ENCODE measurements at regions not wholly inside any gene's neighbourhood (a gene's known extent, or its start where the extent isn't known, plus 50 kb on each side); places are given as distances from the start of the nearest gene placed in this dataset.

GRCh38 chr2:223161873-223162458 lies 110.0 kb downstream of the KCNE4 start:
- ATAC-seq (ENCODE audit: poor library complexity) (no peak), DNase-seq (no peak)
- no peaks in the 10 kb centered on the region for H3K9me3 Mint-ChIP-seq
- no peaks in the 10 kb centered on the region for H3K27me3 Mint-ChIP-seq
- intact Hi-C loops (cut with DNase I, micrococcal nuclease): no loop called here
- Histone ChIP-seq H3K27me3 (ENCODE audit: control insufficient read depth in 1 of 2, insufficient read depth in 2 of 2, low read length in 2 of 2) (no peaks in the 10 kb centered on the region), H3K36me3 (ENCODE audit: insufficient read depth, low read length) (no peaks in the 10 kb centered on the region), H3K9me3 (ENCODE audit: control insufficient read depth in 1 of 2, insufficient read depth in 1 of 2, low read length in 2 of 2) (no peaks in the 10 kb centered on the region), H3K4me1 (ENCODE audit: insufficient read depth, low read length) (no peaks in the 10 kb centered on the region), H3K4me3 (ENCODE audit: low read length) (no peak overlapping the region), H3K27ac (ENCODE audit: low read depth in 1 of 2, low read length in 2 of 2) (no peak overlapping the region)
- no peak overlapping the region for H3K27ac Mint-ChIP-seq
- no peaks in the 10 kb centered on the region for H3K36me3 Mint-ChIP-seq (ENCODE audit: low read depth)
- TF ChIP-seq CTCF (IDR thresholded peaks at IDR 0.05): no peak
- H3K4me3 Mint-ChIP-seq: no peak overlapping the region
- ChIA-PET POLR2A (no interaction called here), CTCF (no interaction called here)
- no peaks in the 10 kb centered on the region for H3K4me1 Mint-ChIP-seq (ENCODE audit: low read depth)

GRCh38 chr2:223165423-223166214 lies 113.6 kb downstream of the KCNE4 start:
- Mint-ChIP-seq H3K27ac (no peak overlapping the region), H3K4me1 (ENCODE audit: low read depth) (no peaks in the 10 kb centered on the region), H3K9me3 (peaks cover 7% of the 10 kb centered on the region), H3K36me3 (ENCODE audit: low read depth) (no peaks in the 10 kb centered on the region), H3K27me3 (no peaks in the 10 kb centered on the region), H3K4me3 (no peak overlapping the region)
- POLR2A ChIA-PET: interaction anchor here (0.7 kb wide), 1 partner anchor 831 kb away, joined by 4 read pairs; no protein-coding TSS in a partner anchor
- no peak for TF ChIP-seq CTCF (IDR thresholded peaks at IDR 0.05)
- Histone ChIP-seq H3K27ac (ENCODE audit: low read depth in 1 of 2, low read length in 2 of 2) (no peak overlapping the region), H3K27me3 (ENCODE audit: control insufficient read depth in 1 of 2, insufficient read depth in 2 of 2, low read length in 2 of 2) (no peaks in the 10 kb centered on the region), H3K9me3 (ENCODE audit: control insufficient read depth in 1 of 2, insufficient read depth in 1 of 2, low read length in 2 of 2) (no peaks in the 10 kb centered on the region), H3K4me1 (ENCODE audit: insufficient read depth, low read length) (no peaks in the 10 kb centered on the region), H3K36me3 (ENCODE audit: insufficient read depth, low read length) (no peaks in the 10 kb centered on the region), H3K4me3 (ENCODE audit: low read length) (no peak overlapping the region)
- DNase-seq (no peak), ATAC-seq (ENCODE audit: poor library complexity) (no peak)
- CTCF ChIA-PET: no interaction called here
- intact Hi-C loops (cut with DNase I, micrococcal nuclease): no loop called here

GRCh38 chr2:223166215-223166493 lies 114.2 kb downstream of the KCNE4 start:
- Histone ChIP-seq H3K4me3 (ENCODE audit: low read length) (no peak overlapping the region), H3K36me3 (ENCODE audit: insufficient read depth, low read length) (no peaks in the 10 kb centered on the region), H3K4me1 (ENCODE audit: insufficient read depth, low read length) (no peaks in the 10 kb centered on the region), H3K27ac (ENCODE audit: low read depth in 1 of 2, low read length in 2 of 2) (no peak overlapping the region), H3K9me3 (ENCODE audit: control insufficient read depth in 1 of 2, insufficient read depth in 1 of 2, low read length in 2 of 2) (no peaks in the 10 kb centered on the region), H3K27me3 (ENCODE audit: control insufficient read depth in 1 of 2, insufficient read depth in 2 of 2, low read length in 2 of 2) (no peaks in the 10 kb centered on the region)
- no peak for ATAC-seq (ENCODE audit: poor library complexity)
- Mint-ChIP-seq H3K4me1 (ENCODE audit: low read depth) (no peaks in the 10 kb centered on the region), H3K9me3 (peaks cover 7% of the 10 kb centered on the region), H3K27ac (no peak overlapping the region), H3K27me3 (no peaks in the 10 kb centered on the region), H3K4me3 (no peak overlapping the region), H3K36me3 (ENCODE audit: low read depth) (no peaks in the 10 kb centered on the region)
- POLR2A ChIA-PET: no interaction called here
- DNase-seq: no peak
- CTCF ChIA-PET: no interaction called here
- intact Hi-C loops (cut with DNase I, micrococcal nuclease): no loop called here
- TF ChIP-seq CTCF (IDR thresholded peaks at IDR 0.05): no peak

Measured in CD4-positive, alpha-beta T cell (primary cell).